HG03103 (cell line): ENCODE measurements at regions not wholly inside any gene's neighbourhood (a gene's known extent, or its start where the extent isn't known, plus 50 kb on each side); places are given as distances from the start of the nearest gene placed in this dataset.
A peak's percentile ranks its signal among the peaks of the same experiment; 100 is the strongest.
"Not testable (repeated sequence)": the region's sequence is repeated elsewhere in the genome, so short reads cannot be mapped to it uniquely, and the experiment has no call there.

Experiments
- ATAC-seq: cut with Tn5 transposase; IDR thresholded peaks from one replicate; pipeline ENCODE4 v1.9.1; 2021; ENCODE audit warnings: low read depth; ENCODE audit not compliant: unreplicated experiment

DNA sequence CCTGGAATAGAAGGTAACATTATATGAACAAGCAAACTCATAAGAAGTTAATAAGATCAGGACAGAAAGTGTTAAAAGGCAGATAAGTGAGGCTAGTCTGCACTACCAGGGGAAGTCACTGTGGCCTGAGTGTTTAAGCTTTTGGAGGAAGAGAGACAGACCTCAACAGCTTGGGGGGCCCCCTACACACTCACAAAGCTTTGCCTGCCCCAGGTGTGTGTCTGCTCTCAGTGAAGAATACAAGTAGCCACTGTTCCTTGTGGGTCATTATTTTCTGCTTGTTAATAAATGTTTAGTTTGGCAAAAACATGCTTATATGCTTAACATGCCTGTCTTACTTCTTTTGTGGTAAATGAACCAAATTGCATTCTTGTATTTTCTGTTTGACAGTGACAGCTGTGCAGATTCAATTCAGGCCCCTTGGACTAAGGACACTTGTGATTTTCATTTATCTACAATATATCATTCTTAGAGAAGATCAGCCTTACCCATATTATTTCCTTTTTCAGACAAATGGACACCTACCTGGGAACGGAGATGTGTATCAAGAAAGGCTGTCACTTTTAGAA is 50.7 kb upstream of the C12orf71 start:
- ATAC-seq: no peak

DNA sequence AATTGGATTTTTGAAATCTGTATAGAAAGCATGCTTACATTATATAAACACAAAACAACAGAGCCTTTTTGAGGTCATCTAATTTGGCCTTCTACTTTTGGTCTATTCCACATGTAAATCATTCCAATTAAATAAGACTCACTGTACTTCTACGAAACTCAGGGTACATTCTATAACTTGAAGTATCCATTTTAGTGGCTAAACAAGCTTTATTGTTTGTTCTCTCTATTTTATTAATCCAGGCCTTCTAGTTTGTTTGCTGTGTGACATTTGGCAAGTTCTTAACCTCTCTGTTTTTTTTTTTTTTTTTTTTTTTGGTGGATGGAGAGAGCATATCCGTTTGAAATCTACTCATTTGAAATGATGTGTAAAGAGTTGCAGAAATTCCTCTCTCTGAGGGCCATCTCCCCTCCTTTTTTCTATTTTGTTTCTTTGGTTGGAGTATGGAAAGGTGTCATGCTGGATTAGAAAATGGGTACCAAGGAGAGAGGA is 58.1 kb upstream of the C12orf71 start:
- ATAC-seq: no peak

DNA sequence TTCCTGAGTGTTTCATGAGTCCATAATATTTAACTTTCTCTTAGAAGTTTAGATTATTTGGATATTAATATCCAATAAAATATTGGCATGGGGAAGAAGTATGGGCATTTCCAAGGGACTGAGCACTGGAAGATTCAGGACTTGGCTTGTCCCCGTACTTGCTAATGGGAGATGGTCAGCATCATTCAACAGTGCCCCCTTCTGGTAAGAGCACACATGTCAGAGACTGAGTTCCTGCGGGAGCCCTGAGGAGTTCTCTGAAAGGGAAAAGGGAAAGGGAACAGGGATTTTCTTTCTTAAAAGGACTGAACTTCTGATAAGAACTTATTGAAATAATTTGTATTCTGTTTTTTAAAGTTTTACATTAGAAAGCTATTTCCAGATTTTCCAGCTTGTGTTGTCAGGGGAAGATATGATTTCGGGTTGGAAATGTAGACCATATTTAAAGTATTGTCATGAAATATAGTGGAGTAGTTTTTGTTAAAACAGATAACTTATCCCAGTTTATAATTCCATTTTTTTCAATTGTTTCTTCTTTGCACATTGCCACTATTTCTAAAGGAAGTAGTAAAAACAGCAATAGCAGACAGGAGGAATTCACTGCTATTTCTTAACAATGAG is 59.8 kb upstream of the C12orf71 start:
- peak; percentile 56 for ATAC-seq

DNA sequence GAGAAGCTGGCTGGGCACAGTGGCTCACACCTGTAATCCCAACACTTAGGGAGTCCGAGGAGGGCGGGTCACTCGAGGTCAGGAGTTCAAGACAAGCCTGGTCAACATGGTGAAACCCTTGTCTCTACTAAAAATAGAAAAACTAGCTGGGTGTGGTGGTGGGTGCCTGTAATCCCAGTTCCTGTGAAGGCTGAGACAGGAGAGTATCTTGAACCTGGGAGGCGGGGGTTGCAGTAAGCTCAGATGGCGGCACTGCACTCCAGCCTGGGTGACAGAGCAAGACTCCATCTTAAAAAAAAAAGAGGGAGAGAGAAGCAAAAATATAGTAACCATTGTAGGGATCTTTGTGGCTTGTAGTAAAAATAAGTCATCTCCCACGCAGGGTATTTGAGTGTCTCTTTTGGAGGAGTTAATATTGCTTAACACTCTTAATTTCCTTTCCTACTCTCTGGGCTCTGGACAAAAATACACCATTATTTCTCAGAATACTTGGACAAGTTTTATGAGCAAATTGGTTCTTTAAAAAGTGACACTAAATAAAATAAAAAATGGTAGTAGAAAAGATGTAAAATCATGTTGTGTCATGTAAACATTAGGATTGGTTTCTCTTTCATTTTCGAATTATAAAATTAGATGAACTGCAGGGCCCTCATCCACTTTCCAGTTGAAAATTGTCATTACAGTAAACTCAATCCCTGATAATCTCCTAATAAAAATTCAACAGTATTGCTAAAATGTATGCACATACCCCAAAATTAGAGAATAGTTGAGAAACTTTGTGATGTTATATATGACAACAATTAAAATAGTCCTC is 61.1 kb upstream of the C12orf71 start:
- no peak for ATAC-seq

DNA sequence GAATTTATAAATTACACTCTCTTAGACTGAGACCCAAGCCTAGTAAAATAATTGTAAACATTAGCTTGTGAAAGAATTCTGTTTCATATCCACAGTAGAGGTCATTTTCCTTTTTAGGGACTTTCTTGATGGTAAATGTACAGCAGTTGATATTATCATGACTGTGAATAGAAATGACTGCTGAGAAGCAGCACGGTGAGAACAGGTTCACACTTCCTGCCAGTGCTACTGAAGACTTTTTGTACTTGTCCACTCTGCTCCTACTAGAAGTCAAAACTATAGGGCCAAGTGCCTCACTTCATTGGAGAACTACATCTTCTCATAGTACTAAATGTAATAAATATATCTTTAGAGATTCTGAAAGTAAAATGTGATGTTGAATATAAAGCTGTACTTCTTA is 63.3 kb upstream of the C12orf71 start:
- ATAC-seq: peak; percentile 48

DNA sequence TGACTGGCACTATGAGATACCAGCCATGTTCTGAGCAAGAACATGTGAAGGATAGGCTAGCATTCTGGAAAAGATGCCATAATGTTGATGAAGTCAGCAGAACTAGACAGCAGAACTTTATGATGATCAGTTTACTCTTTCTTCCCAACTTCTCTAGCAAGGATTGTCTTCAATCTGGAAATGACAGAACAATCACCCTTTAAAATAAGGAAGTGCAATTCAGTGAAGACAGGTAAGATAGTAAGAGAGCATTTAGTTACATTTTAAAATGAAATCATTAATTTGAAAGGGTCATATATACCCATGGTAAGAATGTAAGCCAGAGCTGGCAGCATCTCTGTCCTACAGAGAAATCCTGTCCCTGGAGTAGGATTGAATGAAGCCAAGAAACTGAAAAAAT is 66.0 kb upstream of the C12orf71 start:
- ATAC-seq: no peak

DNA sequence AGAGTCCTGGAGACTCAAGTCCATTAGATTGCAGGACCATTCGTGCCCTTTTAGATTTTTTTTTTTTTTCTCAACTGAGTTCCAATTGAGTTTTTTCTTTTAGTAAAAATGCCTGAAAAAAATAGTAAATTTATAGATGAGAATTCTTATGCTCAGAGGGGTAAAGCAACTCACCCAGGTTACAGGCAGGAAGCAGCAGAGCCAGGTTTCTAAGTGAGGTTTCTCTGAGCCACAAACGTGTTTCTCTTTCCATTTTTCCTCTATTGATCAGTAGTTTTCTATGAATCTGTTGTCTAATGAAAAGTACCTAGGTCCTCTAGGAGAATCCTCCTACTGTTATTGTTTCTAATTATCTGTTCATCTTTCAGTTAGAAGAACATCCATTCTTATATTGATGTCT is 66.4 kb upstream of the C12orf71 start:
- no peak for ATAC-seq

DNA sequence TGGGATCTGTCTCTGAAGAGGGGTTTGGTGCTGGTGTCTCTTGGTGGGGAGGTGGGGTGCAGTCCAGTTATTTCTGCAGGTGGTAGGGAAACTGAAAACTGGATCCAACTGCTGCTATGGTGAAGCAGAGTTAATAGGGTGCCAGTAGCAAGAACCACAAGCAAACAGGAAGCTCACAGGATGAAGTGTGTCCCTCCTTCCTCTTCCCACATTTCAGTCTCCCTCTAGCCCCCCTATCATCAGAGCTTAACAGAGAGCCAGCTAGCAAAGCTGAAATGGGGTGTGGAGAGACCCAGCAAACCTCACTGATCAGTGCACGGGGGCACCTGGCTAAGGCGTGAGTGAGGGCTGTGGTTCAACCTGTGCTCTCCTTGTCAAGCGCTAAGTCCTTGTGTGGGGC is 69.1 kb upstream of the C12orf71 start:
- no peak for ATAC-seq

DNA sequence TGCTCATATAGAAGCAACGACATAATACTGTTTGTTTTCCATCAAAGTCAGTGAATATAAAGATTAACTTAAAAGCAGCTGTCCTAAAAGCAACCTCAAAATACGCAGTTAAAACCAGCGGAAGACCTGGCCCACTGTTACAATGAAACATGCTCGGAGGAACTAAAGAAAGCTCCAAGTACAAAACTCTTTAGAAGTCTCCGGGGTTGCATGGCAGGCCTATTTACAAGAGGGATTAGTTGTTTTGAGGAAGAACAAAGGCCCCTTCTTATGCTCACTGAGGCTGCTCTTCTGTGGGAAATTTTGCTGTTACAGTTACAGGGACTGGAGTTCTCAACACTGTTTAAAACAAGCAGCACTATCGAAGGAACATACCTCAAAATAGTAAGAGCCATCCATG is 75.9 kb upstream of the C12orf71 start:
- ATAC-seq: no peak

DNA sequence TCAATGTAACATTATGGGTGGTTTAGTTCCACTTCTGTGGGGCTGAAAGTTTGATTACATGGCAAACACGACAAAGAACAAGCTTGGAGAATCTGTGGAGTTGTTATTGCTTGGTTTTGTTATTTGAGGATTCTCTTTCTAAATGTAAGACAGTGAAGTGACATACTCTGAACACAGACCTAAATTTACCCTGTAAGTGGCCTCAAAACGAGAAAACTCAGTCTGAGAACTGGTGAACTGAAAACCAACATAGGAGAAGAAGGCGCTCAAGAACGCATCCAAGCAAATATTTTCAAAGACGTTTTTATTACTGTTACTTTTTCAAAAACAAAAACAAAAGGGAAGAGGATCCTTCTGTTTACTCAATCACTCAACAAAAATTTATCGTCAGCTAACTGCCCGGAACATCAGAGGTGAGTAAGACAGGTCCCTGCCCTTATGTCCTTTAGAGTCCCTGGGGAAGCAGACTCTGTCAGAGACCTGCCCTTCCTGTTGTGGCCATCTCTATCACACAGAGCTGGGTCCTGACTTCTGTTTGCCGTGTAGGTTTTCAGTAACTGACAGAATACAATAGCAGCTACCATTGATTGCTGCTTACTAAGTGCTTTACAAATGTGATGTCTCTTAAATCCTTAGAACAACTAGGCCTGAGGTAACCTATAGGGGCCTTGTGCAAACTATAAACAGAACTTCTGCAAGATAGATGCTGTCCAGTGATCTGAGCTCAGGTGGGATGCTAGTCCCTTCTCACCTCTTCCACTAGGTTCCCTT is 79.3 kb upstream of the C12orf71 start:
- ATAC-seq: peak; percentile 65

DNA sequence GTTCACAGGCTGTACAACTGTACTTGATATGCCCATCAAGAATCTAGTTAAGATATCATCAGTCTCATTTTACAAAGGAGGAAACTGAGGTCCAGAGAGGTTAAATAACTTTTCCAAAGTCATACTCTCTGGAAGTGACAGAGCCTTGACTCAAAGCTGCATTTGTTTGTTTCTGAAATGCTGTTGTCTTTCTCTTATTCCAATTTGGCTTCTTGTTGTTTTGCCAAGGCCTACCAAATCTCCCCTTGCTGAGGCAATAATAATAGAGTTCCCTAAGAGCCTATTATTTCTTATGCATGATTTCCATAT is 79.8 kb upstream of the C12orf71 start:
- ATAC-seq: no peak

DNA sequence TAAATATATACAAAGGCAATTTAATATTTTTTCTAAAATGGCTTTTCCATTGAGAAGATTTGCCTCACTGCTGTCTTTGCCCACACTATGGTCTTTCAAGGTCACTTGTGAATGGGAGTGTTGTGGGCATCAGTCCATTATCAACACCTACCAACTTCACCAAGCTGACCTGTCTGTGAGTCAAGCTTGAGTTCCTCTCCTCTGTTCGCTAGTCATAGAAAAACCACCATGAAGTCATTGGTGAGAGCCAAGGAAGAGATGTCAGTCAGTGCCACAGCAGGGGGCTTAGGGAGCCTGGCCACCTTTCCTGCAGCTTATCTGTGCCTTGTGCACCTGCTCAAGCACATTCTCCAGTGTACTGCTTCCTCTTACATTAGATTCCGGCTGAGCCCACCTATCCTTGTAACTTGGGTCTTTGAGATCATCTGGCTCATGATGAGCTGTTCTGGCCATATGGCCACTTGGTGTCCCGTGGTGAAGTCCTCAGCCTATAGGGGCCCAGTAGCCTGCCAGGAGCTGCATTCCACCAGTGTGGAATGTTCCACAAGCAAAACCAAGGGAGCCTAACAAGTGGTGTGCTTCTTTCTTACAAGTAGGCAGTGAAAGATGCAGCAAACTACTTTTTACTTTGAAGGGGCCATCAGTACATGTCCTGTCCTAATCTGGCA is 80.8 kb upstream of the C12orf71 start:
- no peak for ATAC-seq

DNA sequence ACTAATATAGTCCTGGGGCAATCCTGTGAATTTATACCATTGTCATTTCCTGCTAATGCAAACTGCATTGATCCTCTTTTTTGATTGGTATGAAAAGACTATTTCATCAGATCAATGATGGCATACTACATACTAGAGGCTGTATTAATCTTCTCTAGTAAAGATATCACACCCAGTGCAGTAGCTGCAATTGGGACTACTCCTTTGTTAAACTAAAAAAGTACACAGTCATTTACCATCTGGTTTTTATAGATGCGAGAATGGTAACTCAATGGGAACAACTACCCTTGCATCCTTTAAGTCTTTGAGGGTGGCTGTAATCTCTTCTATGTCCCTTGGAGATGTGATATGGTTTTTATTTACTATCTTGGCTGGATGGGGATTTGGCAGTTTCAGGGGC is 80.2 kb upstream of the STK38L start:
- ATAC-seq: no peak

DNA sequence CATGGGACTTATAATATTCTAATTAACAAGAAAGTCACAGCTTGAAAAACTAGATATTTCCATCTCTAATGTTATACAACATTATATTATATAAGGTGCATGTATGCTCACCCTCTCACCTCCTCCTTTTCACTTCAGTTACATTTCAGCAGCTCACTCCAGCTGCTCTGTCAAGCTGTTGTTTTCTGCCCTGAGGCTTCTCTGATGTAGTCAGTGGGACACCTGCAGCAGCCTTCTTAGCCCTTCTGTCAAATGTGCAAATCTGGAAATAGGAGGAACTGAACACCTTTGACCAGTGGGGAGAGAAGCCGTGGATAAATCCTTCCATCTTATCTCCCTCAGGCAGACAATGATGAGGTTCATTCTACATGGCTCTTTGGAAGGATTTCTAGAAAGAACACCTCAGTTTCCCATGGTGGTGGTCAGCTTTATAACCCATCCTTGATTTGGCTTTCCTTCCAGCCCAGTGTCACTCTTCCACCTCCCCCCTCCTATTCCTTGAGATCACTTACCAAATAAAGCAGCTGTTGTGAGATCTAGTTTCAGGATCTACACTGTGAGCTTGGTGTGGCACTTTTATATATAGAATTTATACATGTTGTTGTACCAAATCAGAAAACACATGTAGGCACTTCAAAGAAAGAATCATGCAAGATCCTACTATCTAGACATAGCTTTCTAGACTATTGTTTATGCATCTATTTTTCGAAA is 79.6 kb upstream of the STK38L start:
- ATAC-seq: no peak

DNA sequence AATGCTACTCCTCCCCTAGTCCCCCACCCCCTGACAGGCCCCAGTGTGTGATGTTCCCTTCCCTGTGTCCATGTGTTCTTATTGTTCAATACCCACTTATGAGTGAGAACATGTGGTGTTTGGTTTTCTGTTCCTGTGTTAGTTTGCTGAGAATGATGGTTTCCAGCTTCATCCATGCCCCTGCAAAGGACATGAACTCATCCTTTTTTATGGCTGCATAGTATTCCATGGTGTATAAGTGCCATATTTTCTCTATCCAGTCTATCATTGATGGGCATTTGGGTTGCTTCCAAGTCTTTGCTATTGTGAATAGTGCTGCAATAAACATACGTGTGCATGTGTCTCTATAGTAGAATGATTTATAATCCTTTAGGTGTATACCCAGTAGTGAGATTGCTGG is 78.1 kb upstream of the STK38L start:
- not testable (repeated sequence) for ATAC-seq

DNA sequence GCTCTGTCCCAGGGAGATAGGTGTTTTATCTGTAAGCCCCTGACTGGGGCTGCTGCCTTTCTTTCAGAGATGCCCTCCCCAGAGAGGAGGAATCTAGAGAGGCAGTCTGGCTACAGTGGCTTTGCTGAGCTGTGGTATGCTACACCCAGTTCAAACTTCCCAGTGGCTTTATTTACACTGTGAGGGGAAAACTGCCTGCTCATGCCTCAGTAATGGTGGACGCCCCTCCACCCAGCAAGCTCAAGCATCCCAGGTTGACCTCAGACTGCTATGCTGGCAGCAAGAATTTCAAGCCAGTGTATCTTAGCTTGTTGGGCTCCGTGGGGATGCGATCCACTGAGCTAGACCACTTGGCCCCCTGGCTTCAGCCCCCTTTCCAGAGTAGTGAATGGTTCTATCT is 72.6 kb upstream of the STK38L start:
- ATAC-seq: not testable (repeated sequence)

DNA sequence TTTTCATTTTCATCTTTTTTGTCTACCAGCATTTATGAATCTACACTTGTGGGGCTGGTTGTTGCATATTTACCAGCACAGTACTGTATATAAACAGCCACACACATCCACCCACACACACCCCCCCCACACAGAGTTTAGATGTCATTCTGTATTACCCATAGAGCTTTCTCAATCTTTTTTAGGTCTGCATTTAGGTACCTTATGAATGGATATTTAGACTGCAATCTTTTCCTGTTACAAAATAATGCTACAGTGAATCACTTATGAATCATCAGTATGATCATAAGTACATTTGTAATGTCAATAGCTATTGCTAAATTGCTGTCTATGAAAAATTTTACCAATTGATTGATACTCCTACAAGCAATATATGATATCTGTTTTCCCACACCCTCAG is 67.3 kb upstream of the STK38L start:
- no peak for ATAC-seq

DNA sequence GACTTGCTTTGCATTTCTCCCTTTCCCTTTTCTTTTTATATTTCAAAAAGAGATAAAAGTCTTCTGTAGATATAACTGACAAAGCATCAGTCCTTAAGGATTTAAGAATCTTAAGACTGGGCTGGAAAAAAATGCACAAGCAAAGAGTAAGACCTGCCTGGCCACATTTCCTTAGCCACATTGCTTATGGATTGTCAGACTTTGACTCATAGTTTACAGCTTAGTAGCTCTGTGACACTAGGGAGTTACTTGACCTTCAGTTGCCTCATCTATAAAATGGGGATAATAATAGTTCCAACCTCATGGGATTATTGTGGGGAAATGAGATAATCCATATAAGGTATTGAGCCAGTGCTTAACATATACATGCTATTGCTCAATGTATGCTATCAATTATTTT is 66.4 kb upstream of the STK38L start:
- no peak for ATAC-seq

DNA sequence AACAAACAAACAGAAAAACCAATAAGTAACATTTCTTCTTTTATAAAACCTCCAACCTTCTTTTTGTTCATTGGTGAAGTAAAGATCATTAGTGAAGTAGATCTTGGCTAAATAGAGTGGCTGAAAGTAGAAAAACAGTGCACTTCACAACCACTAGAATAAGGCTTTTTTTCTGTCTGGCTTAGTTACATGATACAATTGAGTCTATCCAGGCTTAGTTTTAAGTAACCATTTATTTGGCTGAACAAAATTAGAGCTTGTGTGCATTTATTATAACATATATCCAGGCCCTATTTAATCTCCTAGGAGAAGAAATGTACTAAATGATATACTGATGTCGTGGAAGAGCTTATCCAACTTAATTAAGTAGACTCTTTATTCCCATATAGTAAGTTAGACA is 65.8 kb upstream of the STK38L start:
- ATAC-seq: no peak

DNA sequence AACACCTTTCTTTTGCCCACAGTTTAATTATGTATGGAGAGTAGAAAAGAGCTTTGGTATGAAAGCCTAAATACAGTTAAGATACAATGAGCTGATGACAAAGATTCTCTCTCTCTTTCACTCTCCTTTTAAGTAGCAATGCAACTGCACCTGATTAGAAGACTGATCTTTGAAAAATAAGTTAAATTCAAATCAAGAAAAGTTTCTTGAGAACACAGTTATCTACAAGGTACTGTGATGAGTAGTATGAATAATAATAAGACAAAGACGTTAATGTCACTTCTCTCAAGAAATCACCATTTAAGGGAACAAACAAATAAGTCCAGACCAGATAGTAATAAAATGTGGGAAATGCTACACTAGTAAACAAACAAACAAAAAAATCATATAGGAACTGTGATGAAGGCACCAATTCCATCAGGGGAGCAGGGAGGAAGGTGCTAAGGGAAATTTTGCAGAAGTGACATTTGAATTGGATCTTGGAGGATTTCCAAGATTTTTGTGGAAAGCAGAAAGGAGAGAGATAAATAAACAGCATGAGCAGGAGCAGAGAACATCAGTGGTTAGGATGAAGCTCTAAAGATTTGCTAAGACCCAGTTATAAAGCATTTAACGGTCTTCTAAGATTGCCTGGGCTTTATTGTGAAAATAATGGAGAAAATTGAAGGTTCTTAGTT is 65.2 kb upstream of the STK38L start:
- no peak for ATAC-seq
